ENCODE measurements at regions not wholly inside any gene's neighbourhood (a gene's known extent, or its start where the extent isn't known, plus 50 kb on each side); places are given as distances from the start of the nearest gene placed in this dataset.

- TF ChIP-seq POLR2A (IDR thresholded peaks at IDR 0.05) (no peak), EP300 (IDR thresholded peaks at IDR 0.05) (no peak)
- TF ChIP-seq, protein P1, sequence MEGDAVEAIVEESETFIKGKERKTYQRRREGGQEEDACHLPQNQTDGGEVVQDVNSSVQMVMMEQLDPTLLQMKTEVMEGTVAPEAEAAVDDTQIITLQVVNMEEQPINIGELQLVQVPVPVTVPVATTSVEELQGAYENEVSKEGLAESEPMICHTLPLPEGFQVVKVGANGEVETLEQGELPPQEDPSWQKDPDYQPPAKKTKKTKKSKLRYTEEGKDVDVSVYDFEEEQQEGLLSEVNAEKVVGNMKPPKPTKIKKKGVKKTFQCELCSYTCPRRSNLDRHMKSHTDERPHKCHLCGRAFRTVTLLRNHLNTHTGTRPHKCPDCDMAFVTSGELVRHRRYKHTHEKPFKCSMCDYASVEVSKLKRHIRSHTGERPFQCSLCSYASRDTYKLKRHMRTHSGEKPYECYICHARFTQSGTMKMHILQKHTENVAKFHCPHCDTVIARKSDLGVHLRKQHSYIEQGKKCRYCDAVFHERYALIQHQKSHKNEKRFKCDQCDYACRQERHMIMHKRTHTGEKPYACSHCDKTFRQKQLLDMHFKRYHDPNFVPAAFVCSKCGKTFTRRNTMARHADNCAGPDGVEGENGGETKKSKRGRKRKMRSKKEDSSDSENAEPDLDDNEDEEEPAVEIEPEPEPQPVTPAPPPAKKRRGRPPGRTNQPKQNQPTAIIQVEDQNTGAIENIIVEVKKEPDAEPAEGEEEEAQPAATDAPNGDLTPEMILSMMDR (IDR thresholded peaks at IDR 0.05) = no peak
These were observed 56.9 kb upstream of the SATB1 start for GRCh38 chr3:18481946-18482548.
